Fibroblast of peridontal ligament (primary cell): ENCODE measurements at regions not wholly inside any gene's neighbourhood (a gene's known extent, or its start where the extent isn't known, plus 50 kb on each side); places are given as distances from the start of the nearest gene placed in this dataset.

Source experiments
- DNase-seq: peaks from one replicate; pipeline ENCODE4 v3.0.0-alpha.2; 2010; ENCODE audit errors: extremely low read depth

DNA sequence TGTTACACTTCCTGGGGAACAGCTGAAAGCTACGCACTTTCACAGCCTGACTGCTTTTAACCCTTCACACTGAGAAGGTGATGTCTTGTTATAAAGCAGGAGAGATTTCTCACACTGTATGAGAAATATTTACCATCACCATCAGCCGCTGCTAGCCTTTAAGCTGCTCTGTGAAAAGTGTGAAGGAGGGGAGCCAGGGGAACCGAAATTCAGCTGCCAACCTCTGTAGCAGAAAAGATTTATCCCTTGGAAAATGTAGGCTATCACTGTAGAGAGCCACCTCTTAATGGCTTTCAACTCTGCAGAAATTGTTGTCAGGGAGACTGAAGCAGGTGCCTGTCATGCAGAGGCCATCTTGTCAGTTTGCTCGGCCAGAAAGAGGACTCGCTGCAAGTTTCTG, 145.3 kb downstream of the SP3 start:
- DNase-seq, result no peak

GRCh38 chr2:173821451-173821850, 143.7 kb downstream of the SP3 start:
- DNase-seq, result no peak

DNA sequence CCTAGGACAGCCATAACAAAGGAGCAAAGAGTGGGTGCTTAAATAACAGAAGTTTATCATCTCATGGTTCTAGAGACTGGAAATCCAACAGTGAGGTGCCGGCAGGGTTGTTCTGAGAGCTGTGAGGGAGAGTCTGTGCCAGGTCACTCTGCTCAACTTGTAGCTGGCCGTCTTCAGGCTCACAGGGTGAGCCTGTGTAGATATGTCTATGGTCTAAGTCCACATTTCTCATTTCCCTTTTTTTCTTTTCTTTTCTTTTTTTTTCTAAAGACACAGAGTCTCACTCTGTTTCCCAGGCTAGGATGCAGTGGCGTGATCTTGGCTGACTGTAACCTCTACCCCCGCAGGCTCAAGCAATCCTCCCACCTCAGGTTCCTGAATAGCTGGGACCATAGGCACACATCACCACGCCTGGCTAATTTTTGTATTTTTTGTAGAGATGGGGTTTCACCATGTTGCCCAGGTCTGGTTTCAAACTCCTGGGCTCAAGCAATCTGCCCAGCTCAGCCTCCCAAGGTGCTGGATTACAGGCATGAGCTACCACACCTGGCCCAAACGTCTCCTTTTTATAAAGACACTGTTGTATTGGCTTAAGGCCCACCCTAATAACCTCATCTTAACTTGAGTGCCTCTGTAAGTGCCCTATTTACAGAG, 142.2 kb downstream of the SP3 start:
- DNase-seq, result no peak

DNA sequence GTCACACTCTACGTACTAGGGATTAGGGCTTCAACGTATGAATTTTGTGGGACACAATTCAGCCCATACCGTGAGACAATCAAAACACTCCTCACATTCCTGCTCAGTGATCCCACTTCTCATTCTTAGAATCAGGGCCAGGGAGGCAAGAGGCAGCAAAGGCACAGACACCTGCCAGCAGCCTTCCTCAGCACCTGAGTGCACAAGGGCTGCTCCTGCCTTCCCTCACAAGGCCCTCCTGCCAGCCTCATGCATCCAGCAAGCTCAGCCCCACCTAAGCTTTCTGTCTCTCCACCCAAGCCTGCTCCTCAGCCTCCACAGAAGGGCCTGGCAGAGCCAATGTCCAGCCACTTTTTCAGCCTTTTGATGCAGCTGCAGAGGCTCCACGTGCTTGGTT, 141.6 kb downstream of the SP3 start:
- no peak for DNase-seq

- DNase-seq, result no peak
Measured at GRCh38 chr2:173828189-173829142, 136.7 kb downstream of the SP3 start.

GRCh38 chr2:173829727-173830126, 135.4 kb downstream of the SP3 start:
- no peak for DNase-seq

DNA sequence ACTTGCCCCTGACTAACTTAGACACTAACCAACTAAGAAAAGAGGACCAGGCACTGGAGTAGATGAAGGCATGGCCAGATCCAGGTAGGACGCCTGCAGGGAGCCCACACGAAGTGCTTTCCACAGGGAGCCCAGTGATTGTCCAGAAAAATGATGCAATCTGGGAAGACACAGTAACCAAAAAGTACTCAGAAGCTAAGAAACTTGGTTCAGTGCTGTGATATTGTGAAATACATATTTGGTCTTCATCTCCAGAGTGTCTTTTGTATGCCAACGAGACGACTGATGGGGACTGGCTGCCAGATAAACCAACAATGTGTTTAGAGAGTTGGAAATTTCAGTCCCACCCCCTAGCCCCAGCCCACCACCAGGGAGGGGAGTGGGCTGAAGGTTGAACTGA, 135.0 kb downstream of the SP3 start:
- DNase-seq, result peak; percentile 35

- peak; percentile 83 for DNase-seq
Measured at GRCh38 chr2:173831312-173832229, 133.6 kb downstream of the SP3 start.

- DNase-seq, result no peak
Measured at GRCh38 chr2:173834141-173834540, 131.0 kb downstream of the SP3 start.

- no peak for DNase-seq
Measured at GRCh38 chr2:173835726-173836125, 129.4 kb downstream of the SP3 start.

GRCh38 chr2:173841110-173841509, 124.1 kb downstream of the SP3 start:
- DNase-seq, result no peak

- DNase-seq, result no peak
Measured at GRCh38 chr2:173843526-173843925, 121.6 kb downstream of the SP3 start.

- DNase-seq, result no peak
Measured at GRCh38 chr2:173851141-173851641, 114.0 kb downstream of the SP3 start.

DNA sequence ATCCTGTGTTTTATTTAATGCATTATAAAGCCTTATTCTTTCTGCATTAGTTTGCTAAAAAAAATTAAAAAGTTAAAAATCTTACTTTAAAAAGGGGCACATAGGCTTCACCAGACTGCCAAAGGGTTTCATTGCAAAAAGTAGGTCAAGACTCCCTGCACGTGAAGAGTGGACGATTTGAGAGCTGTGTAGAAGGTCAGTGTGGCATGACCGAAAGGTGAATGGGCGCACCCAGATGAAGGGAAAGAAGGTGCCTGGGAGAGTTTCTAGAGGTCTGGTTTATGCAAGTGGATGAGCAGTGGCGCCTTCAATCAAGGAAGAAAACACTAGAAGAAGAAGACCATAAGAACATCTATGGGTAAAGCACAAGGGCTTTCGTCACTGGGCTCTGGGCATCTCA, 111.0 kb downstream of the SP3 start:
- no peak for DNase-seq

DNA sequence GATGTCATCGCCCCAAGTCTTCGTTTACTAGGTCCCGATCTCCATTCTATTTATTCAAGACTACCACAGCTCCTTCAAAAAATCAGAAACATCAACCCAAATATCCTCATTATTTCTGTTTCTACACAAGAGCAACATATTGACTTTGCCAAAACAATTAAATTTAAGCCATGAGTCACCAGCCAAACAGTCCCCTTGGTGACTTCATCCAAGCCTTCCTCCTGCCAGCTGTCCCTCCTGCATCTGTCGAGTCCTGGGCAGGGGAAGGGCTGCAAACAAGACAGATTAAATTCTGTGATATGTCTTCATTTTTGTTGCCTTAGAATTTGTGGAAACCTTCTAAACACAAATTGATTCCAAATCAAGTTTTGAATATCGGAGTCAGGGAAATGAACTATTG, 110.3 kb downstream of the SP3 start:
- peak; percentile 67 for DNase-seq

GRCh38 chr2:173855661-173856060, 109.5 kb downstream of the SP3 start:
- DNase-seq, result no peak
